ENCODE measurements at regions not wholly inside any gene's neighbourhood (a gene's known extent, or its start where the extent isn't known, plus 50 kb on each side); places are given as distances from the start of the nearest gene placed in this dataset.

- no peak for TF ChIP-seq CTCF (IDR thresholded peaks at IDR 0.05)
- no peak for TF ChIP-seq POLR2A (IDR thresholded peaks at IDR 0.05)
Observed at GRCh38 chr7:153590136-153590535, 462.1 kb upstream of the DPP6 start.
